Panc1 (cell line): ENCODE measurements at regions not wholly inside any gene's neighbourhood (a gene's known extent, or its start where the extent isn't known, plus 50 kb on each side); places are given as distances from the start of the nearest gene placed in this dataset.

Source experiments
- ATAC-seq: fragments of 200-7000 bp; cut with Tn5 transposase; 2 replicates; pipeline ENCODE4 v1.9.1; 2020; ENCODE audit warnings: mild to moderate bottlenecking, moderate library complexity
- BruUV-seq: library from RNA; stranded (reverse); fragments of 400-500 nt; replicated peaks from 2 replicates; lab custom pipeline; 2021; lab: Mats Ljungman, UMichigan
- CTCF ChIA-PET: fragments of 300-600 bp; sonication (Branson Sonifier 250); formaldehyde crosslinking; loops from one replicate; lab custom pipeline; 2022; ENCODE audit warnings: antibody characterized with exemption; lab: Charles Lee
- POLR2A ChIA-PET: fragments of 300-600 bp; sonication (Branson Sonifier 250); formaldehyde crosslinking; loops from one replicate; lab custom pipeline; 2022; ENCODE audit warnings: antibody characterized with exemption; lab: Charles Lee
- DNase-seq: peaks from one replicate; pipeline ENCODE4 v3.0.0-alpha.2; 2010; ENCODE audit warnings: low read depth, low spot score
- H3K27ac ChIP-seq: 2 replicates; pipeline ENCODE4 v1.5.1; 2011; ENCODE audit warnings: mild to moderate bottlenecking, low read length, inconsistent platforms
- H3K27me3 ChIP-seq: fragments of 200-500 bp; sonication (Bioruptor generic); 2 replicates; pipeline ENCODE4 v1.6.0; 2014; ENCODE audit warnings: low read length, inconsistent platforms; ENCODE audit not compliant: control insufficient read depth, insufficient read depth
- H3K36me3 ChIP-seq: fragments of 200-500 bp; sonication (Bioruptor generic); 2 replicates; pipeline ENCODE4 v1.5.1; 2014; ENCODE audit warnings: inconsistent platforms, mild to moderate bottlenecking, low read length, moderate library complexity; ENCODE audit not compliant: control insufficient read depth, insufficient read depth
- H3K4me1 ChIP-seq: 2 replicates; pipeline ENCODE4 v1.5.1; 2011; ENCODE audit warnings: inconsistent platforms, mild to moderate bottlenecking, low read length, moderate library complexity; ENCODE audit not compliant: control insufficient read depth, insufficient read depth
- H3K4me3 ChIP-seq, 2 experiments: 2 replicates each; pipeline ENCODE4 v1.5.1; 2011 to 2012; ENCODE audit warnings: low read depth in 2 of 2, low read length in 2 of 2, mild to moderate bottlenecking in 2 of 2, inconsistent platforms in 1 of 2, moderate library complexity in 1 of 2
- H3K9me3 ChIP-seq: fragments of 200-500 bp; sonication (Bioruptor generic); 2 replicates; pipeline ENCODE4 v1.5.1; 2014; ENCODE audit warnings: low read depth, mild to moderate bottlenecking, inconsistent platforms, low read length, moderate library complexity; ENCODE audit not compliant: control insufficient read depth, insufficient read depth
- CTCF ChIP-seq: fragments of 450-650 bp; IDR thresholded peaks from 2 replicates; pipeline ENCODE4 v1.5.1; 2017; ENCODE audit warnings: mild to moderate bottlenecking
- POLR2AphosphoS5 ChIP-seq: IDR thresholded peaks from 2 replicates; pipeline ENCODE4 v1.6.1; 2012; ENCODE audit warnings: mild to moderate bottlenecking, low read depth, low read length, moderate library complexity
- SIN3A ChIP-seq: IDR thresholded peaks from 2 replicates; pipeline ENCODE4 v1.6.1; 2012; ENCODE audit warnings: low read depth, mild to moderate bottlenecking, low read length, moderate library complexity, borderline replicate concordance; ENCODE audit not compliant: insufficient read depth
- TCF7L2 ChIP-seq: IDR thresholded peaks from 2 replicates; pipeline ENCODE4 v1.6.1; 2011; ENCODE audit warnings: mild to moderate bottlenecking, low read depth, low read length, inconsistent platforms
- in situ Hi-C: cut with HindIII; loops from 2 replicates; pipeline ENCODE4 v1.10.0; 2016; ENCODE audit warnings: low sequenced_read_pairs, low pct_unique_long_range_greater_than_20kb
- intact Hi-C: fragments of 100-400 bp; cut with micrococcal nuclease; formaldehyde crosslinking; loops from one replicate; pipeline ENCODE4 v1.10.0; 2022; ENCODE audit not compliant: unreplicated experiment
- TF ChIP-seq, protein P1 (sequence below), 2 experiments: IDR thresholded peaks; 2 replicates each; pipeline ENCODE4 v1.6.1; 2011 to 2012; ENCODE audit warnings: low read depth in 2 of 2, control low read depth in 1 of 2, low read length in 1 of 2, mild to moderate bottlenecking in 1 of 2, moderate library complexity in 1 of 2; ENCODE audit not compliant: insufficient read depth in 1 of 2

DNA sequence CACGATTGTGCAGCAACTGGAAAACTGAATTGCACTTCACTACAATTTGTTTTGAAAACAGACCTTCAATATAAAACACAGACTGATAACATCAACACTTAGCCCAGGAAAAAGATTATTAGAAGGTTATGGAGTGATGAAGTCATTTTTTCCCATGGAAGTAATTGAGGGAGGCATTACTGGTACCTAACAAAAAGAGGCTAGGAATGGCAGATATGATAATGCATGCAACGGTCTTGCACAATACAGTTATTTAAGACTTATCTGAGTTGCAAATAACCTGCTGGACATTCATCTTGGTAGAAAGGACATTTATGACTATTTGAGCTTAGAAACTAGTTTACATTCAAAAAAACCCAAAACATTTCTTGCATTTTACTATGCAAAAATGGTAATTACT, 1031.9 kb downstream of the FAT4 start:
- BruUV-seq, result no TSS peak
- ATAC-seq (no peak), DNase-seq (no peak)
- TF ChIP-seq CTCF (no peak), SIN3A (no peak), TCF7L2 (no peak), POLR2AphosphoS5 (no peak)
- TF ChIP-seq, protein P1, sequence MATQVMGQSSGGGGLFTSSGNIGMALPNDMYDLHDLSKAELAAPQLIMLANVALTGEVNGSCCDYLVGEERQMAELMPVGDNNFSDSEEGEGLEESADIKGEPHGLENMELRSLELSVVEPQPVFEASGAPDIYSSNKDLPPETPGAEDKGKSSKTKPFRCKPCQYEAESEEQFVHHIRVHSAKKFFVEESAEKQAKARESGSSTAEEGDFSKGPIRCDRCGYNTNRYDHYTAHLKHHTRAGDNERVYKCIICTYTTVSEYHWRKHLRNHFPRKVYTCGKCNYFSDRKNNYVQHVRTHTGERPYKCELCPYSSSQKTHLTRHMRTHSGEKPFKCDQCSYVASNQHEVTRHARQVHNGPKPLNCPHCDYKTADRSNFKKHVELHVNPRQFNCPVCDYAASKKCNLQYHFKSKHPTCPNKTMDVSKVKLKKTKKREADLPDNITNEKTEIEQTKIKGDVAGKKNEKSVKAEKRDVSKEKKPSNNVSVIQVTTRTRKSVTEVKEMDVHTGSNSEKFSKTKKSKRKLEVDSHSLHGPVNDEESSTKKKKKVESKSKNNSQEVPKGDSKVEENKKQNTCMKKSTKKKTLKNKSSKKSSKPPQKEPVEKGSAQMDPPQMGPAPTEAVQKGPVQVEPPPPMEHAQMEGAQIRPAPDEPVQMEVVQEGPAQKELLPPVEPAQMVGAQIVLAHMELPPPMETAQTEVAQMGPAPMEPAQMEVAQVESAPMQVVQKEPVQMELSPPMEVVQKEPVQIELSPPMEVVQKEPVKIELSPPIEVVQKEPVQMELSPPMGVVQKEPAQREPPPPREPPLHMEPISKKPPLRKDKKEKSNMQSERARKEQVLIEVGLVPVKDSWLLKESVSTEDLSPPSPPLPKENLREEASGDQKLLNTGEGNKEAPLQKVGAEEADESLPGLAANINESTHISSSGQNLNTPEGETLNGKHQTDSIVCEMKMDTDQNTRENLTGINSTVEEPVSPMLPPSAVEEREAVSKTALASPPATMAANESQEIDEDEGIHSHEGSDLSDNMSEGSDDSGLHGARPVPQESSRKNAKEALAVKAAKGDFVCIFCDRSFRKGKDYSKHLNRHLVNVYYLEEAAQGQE (IDR thresholded peaks at IDR 0.05; ENCODE audit: insufficient read depth in 1 of 2, low read depth in 2 of 2, low read length in 1 of 2), result no peak
- POLR2A ChIA-PET, result no interaction called here
- no peaks in the 10 kb centered on the region for H3K27me3 ChIP-seq
- H3K4me1 ChIP-seq, result no peaks in the 10 kb centered on the region
- CTCF ChIA-PET, result no interaction called here
- no peaks in the 10 kb centered on the region for H3K9me3 ChIP-seq
- H3K36me3 ChIP-seq, result no peaks in the 10 kb centered on the region
- intact Hi-C loops (no loop called here), in situ Hi-C loops (no loop called here)
- no peak overlapping the region for H3K4me3 ChIP-seq
- H3K27ac ChIP-seq, result no peak overlapping the region

DNA sequence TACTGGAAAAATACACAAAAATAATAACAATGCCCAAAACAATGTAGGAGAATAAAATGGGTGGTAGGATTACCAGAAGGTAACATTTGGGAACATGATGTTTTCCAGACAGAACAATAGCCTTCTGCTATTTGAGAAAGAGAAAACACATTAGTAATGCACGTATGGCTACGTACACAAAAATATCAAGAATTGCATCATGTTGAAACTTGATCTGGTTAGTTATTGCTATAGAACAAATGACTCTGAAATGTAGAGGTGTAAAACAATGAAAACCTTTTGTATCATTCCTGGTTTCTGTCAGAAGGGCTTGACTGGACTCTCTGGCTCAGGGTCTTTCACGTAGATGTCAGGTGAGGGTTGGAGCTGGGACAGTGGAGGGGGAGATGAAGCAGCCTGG, 1040.0 kb downstream of the FAT4 start:
- in situ Hi-C loops, result no loop called here
- Histone ChIP-seq H3K36me3 (no peaks in the 10 kb centered on the region), H3K27me3 (no peaks in the 10 kb centered on the region), H3K27ac (no peak overlapping the region; the same call in 1 of the 2 replicates), H3K4me3 (no peak overlapping the region), H3K9me3 (no peaks in the 10 kb centered on the region), H3K4me1 (no peaks in the 10 kb centered on the region)
- TF ChIP-seq TCF7L2, result no peak
- no peak for TF ChIP-seq SIN3A
- no peak for ATAC-seq
- DNase-seq, result no peak
- BruUV-seq, result no TSS peak
- intact Hi-C loops, result no loop called here
- ChIA-PET POLR2A (no interaction called here), CTCF (no interaction called here)

- ChIA-PET CTCF (no interaction called here), POLR2A (no interaction called here)
- Histone ChIP-seq H3K4me3 (no peak overlapping the region), H3K4me1 (no peaks in the 10 kb centered on the region), H3K27me3 (no peaks in the 10 kb centered on the region), H3K27ac (no peak overlapping the region), H3K36me3 (no peaks in the 10 kb centered on the region), H3K9me3 (no peaks in the 10 kb centered on the region)
- no peak for ATAC-seq
- intact Hi-C loops, result no loop called here
- in situ Hi-C loops, result no loop called here
- no TSS peak for BruUV-seq
- no peak for TF ChIP-seq TCF7L2
- no peak for DNase-seq
Observed at GRCh38 chr4:126358041-126358440, 1043.3 kb downstream of the FAT4 start.
